Stimulated activated naive CD8-positive, alpha-beta T cell treated with anti-CD3 and anti-CD28 coated beads, Interleukin-15, Interleukin-2, amounts not matched to agents 100 U/mL and 50 U/mL, for 24 hours (primary cell): ENCODE measurements at regions not wholly inside any gene's neighbourhood (a gene's known extent, or its start where the extent isn't known, plus 50 kb on each side); places are given as distances from the start of the nearest gene placed in this dataset.
"Not testable (repeated sequence)": the region's sequence is repeated elsewhere in the genome, so short reads cannot be mapped to it uniquely, and the experiment has no call there.

Source experiments
- ATAC-seq: fragments of 150-1000 bp; cut with Tn5 transposase; one replicate; pipeline ENCODE4 v1.10.0; 2021
- DNase-seq: peaks from one replicate; pipeline ENCODE4 v3.0.0; 2021

DNA sequence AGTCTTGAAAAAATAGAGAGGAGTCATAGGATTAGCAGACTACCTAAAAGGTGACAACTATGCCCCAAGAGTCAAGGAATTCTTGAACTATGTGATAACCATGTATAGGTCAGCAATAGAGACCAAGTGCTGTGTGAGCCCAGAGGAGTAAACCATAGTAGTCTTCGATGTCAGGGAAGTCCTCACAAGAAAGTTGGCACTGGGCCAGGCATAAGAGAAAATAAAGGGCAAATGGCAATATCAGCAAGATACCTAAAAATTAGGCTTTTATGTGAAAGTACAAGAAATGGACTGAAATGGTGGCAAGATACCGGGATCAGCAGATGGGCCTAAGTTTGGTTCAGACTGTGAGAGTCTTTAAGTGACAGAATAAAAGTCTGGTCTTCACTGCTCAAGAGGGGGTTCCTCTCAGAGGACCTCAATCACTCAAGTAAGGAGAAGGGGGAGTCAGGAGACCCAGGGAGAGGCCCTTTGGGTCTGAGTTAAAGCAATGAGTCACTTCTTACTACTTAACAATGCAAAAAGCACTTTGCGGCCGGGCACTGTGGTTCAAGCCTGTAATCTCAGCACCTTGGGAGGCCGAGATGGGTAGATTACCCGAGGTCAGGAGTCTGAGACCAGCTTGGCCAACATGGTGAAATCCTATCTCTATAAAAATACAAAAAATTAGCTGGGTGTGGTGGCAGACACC, 95.0 kb downstream of the TEX35 start:
- peak; percentile 24 for ATAC-seq
- DNase-seq = no peak

DNA sequence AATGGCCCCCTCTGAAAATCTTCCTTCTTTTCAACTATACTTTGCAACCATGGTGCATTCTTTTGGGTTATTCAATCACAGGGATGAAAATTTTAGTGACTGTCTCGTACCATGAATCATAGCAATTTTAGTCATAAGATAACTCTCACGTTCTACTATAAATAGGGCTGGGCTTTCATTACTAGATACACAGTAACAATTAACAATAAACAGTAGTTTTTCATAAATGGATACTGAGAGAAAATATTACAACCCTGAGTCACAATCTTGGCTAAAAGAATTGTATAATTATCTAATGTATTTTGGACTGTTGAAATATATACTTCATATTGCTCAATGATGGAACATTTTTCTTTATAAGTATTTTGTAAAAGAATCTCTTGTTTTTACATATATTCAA, 96.1 kb downstream of the TEX35 start:
- no peak for ATAC-seq
- no peak for DNase-seq

DNA sequence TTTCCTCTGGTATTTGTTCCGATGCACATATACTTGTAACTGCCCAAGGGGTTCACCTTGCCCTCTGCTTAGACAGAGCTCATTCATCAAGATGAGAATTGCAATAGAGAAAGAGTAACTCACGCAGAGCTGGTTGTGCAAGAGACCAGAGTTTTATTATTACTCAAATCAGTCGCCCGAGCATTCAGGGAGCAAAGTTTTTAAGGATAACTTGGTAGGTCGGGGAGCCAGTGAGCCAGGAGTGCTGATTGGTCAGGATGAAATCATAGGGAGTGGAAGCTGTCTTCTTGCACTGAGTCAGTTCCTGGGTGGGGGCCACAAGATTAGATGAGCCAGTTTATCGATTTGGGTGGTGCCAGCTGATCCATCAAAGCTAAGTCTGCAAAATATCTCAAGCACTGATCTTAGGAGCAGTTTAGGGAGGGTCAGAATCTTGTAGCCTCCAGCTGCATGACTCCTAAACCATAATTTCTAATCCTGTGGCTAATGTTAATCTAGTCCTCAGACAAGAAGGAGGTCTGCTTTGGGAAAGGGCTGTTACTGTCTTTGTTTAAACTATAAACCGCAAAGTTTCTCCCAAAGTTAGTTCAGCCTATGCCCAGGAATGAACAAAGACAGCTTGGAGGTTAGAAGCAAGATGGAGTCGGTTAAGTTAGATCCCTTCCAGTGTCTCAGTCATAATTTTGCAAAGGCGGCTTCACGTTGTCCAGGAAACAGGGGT, 97.9 kb downstream of the TEX35 start:
- not testable (repeated sequence) for DNase-seq, ATAC-seq

DNA sequence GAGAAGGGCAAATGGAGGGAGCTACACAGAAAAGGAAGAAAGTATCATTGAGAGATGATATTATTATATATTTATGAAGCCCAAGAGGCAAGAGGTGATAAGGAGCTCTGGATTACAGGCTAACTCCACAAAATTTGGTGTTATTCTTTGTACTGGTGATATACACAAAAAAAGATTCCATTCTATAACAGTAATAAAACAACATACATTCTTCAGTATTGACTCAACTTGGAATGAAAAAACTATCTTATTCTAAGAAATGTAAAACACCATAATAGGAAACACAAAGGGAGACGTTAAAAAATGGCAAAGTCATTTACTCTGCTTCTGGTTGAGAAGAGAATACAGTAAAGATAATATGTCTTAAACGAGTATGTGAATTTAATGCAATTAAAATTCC, 99.4 kb downstream of the TEX35 start:
- ATAC-seq = no peak
- no peak for DNase-seq

DNA sequence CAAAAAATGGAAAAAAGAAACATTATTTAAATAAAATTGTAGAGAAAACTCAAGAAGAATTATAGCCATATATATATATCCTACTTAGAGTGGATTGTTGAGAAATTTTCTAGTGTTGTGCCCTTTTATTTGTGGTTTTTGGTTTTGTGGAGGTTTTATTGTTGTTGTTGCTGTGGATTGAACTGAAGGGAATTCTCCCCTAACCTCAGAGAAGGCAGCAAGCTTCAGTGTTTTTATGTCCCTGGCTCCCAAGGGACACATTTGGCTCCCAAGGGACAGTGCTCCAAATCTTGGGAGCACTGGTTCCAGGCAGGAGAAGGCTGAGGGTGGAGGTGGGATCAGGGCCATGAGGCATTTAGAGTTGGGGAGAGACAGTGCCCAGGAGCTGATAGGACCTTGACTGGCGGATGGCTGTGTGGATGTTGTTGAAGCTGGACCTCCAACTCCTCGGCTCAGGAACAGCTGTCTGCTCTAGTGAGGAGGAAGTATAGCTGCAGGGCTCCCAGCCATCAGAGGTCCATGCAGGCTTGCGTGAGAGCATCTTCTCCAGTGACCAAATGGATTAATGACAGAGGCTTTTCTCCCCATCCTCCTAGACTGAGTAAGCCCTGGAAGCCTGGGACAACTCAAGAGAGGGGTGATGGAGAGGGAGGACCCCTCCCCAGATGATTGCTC, 100.5 kb downstream of the TEX35 start:
- ATAC-seq = no peak
- no peak for DNase-seq

DNA sequence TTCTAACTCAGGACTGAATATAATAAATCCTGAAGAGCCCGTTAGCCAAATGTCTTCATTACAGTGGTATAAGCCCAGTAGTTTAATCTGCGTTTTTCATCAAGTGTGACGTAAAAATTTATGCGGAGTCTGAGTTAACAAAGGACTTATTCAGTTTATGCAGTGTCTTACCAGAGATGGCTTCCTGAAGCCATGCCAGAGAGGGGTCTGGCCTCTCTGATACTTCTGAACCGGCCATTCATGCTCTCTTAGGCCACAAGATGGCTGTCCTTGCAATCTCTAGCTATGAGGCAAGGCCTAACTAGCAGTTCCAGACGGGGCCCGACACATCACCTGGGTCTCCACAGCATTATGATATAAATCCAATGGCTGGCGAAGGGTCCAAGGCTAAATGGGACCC, 101.4 kb downstream of the TEX35 start:
- DNase-seq (no peak), ATAC-seq (no peak)

DNA sequence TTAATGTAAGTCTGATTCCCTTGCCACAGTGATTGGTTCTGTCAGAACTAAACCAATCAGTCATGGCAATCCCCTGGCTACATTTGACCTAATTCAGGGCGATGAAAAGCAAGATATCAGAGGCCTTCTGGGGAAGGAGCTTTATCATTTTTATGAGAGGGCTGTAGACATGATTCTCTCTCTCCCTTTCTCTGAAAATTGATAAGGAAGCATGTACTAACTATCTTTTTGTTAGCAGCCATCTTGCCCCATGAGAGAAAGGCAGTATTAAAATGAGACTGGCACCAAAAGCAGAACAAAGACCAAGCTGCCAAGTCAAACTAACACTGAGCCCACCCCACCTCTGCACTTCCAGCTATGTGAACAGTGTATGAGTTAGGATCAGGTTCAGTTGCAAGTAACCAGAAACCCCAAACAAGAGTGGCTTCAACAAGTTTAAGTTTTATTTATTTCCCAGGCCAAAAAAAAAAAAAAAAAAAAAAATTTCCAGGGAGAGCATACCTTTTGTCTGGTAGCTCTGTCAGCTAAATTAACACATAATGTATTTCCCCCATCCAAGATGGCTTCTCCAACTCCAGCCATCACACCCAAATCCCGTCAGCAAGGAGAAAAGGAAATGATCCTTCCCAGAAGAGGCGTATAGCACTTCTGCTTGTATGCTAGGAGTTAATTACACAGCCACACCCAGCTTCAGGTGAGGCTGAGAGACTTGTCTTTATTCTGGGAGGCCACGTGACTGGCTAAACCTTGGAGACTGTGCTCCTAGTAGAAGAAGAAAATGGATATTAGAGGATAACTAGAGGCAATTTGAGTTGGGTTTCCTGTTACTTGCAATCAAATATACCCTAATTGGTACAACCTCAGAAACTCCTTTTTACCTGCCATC, 105.8 kb upstream of the RALGPS2 start:
- ATAC-seq (no peak), DNase-seq (no peak)

DNA sequence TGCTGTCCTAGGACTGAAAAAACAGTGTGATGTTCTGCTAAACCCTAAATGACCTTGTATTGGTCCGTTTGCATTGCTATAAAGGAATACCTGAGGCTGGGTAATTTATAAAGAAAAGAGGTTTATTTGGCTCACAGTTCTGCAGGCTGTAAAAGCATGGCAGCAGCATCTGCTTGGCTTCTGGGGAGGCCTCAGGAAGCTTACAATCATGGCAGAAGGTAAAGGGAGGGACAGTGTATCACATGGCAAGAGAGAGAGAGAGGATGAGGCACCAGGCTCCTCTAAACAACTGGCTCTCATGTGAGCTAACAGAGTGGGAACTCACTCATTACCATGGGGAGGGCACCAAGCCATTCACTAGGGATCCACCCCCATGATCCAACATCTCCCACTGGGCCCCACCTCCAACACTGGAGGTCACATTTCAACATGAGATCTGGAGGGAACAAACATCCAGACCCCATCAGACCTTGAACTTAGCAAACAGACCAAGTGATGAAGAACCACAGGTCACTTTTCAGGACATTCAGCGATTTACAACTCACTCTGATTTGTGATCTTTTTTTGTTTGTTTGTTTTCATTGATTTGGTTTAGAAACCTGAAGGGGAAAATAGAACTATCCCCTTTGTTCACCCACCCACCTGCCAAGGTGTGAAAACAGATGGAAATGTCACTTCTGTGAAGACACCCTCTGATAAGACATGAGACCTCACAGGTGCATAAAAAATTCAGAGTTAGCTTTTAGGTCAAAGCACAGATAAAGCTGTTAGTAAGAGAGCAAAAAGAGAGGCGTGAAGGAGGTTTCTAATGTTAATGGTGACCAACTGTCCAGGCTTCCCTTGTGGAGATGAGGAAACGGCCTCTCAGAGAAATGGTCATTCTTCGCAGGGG, 104.2 kb upstream of the RALGPS2 start:
- no peak for DNase-seq
- no peak for ATAC-seq

DNA sequence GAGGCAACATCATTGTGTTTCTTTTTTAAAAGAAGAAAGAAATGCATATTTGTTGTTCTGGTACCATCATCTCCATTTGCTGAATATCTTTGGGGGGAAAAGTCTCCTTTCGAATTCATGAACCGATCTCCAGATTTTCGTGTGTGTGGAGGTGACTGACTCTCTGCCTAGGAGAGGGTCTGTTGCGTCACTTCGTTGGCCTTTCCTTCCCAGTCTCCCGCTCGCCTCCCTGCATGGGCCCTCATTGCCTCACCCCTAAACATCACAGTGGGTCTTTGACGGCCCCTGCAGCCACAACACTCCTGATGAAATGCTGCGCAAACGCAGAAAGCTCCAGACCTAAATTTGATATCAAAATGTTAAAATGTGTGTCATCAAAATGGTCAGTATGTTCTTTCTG, 103.2 kb upstream of the RALGPS2 start:
- DNase-seq (no peak), ATAC-seq (no peak)

DNA sequence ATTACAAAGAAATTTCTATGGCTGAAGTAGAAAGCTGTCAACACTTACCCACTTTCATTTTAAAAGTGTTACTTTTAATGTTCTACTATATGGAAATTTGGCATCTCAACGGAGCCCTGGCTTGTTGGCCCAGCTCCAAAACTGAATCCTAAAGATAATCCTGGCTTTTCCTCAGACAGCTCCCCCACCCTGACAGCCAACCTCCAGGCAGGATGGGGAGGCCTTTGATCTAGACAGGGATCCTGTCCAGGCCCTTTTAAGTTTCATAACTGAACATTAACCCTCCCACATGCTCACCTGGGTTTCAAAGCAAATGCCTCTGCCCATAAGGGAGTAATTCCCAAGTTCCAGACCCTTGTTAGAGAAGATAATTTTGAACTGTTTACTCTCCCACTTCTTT, 99.3 kb upstream of the RALGPS2 start:
- no peak for DNase-seq
- no peak for ATAC-seq

DNA sequence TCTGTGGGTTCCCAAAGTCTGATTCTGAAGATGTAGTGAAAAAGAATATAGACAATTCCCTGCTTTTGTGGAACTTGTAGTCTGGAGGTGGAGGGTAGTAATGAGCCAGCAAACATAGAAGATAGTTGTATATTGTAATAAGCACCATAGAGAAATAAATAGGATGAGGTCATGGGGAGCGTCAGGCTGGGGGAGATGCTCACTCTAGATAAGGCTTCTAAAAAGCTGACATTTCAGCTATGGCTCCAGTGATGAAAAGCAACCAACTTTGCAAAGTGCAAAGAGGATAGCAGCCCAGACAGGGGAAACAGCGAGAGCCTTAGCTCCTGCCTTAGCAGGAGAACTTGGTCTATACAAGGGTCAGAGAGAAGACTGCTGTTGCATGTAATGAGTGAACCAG, 98.0 kb upstream of the RALGPS2 start:
- ATAC-seq = no peak
- DNase-seq = no peak

DNA sequence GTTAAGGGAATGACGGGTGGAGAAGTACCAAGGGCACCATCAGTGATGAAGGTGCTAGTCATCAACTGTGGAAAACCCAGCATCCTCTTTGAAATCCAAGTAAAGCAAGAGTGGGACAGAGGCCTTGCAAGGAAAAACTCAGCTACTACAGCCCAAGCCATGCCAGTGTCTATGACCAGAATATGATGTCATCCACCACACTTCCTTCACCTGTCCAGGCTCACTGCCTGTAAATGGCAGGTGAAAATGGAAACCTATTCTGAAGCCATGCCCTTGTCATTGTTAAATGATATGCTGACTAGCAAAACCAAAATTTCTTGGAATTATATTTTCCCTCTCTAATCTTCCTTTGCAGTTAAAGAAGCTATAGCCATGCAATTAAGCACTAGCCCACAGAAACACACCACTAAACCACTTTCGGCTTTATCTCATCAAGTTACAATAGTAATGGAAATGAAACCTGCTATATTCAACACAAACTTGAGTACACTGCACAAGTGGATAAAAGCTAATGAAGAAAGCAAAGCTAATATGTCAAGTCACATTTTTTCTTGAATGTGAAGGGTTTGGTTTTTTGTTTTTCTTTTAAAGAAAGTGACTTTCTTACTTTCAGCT, 96.3 kb upstream of the RALGPS2 start:
- ATAC-seq (no peak), DNase-seq (no peak)

DNA sequence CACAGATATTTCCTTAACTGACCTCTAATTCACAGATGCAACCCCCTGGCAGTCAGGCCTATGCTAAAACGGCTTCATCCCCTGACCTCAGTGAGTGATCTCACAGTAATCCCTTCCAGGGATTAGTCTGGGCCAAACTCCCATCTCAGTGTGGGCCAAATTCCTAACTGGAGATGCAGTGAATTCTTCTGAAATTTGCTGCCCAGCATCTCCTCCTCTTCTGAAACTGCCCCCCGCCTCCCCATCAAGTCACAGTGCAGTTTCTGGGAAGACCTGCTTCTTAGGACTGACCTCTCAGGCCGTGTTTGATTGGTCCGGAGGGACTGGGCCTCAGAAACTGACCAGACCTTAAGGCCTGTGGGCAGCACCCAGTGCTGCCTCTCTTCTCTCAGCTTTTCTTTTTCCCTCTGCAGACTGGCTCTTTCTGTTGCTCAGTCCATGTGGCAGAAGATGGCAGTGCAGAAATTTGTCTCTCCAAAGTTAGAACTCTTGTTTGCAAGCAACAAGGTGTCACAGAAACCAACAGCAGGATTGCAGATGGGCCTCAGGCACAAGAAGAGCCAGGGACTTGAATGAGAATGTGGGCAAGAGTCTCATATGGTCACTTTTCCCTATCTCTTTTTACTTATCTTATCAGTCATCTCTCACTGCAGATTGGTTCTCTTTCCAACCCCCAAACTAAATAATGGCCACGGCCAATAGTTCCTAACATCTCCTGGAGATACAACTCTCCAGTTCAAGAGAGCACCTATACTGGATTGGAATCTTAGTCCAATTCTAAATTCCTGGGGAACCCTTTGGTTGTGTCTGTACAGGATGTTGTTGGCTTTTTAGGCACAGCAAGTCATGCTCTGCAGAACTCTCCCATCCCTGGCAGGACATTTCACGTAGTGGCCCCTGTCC, 95.5 kb upstream of the RALGPS2 start:
- DNase-seq (no peak), ATAC-seq (no peak)

DNA sequence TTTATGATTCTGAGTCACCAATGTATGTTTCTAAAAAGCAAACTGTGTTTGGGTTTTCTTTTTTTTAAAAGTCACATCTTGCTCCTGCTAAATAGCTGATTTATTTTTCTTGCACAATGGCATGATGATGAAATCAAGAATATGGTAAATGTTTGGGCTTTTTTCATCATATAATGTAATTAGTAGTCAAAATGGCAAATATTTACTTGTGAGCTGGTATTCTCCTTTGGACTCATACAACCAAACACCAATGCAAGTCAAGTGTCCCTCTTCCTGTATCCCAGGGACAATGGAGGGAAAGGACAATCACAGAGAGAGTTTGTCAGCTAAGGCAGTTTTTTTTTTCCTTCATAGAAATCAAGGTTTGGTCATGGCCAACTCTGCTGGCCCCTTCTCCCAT, 94.6 kb upstream of the RALGPS2 start:
- DNase-seq = no peak
- no peak for ATAC-seq

DNA sequence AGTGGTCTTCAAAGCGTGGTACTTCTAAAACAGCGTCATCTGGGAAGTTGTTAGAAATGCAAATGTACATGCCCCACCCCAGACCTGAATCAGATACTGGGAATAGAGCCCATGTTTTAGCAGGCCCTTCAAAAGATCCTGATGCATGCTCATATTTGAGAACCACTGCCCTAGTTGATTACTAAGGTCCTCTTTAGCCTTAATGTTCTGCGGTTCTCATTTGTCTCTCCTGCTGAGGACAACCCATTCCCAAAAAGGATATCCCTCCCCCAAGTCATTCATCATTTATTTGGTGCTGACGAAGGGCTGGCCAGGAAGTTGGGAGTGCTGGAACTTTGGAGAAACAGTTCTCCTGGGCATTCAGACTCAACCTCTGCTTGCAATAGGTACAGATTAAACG, 92.4 kb upstream of the RALGPS2 start:
- DNase-seq (no peak), ATAC-seq (no peak)

DNA sequence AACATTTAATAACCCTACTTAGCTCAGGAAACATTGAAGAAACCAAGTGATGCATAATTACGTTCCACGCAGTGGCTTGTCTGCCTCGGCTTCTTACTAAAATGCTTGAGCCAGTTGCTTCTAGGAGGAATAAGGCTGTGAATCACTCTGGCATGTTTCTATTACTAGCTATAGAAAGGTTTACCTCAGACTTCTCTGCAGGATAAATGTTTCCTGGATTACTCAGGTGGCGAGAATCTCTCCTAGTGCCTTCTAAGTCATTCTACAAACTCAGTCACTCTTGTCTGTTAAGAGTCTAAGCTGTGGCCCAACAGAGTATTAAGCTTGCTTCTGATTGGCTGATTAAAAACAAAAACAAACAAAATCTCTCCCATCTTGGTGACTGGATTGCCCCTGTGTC, 92.0 kb upstream of the RALGPS2 start:
- DNase-seq (no peak), ATAC-seq (no peak)

DNA sequence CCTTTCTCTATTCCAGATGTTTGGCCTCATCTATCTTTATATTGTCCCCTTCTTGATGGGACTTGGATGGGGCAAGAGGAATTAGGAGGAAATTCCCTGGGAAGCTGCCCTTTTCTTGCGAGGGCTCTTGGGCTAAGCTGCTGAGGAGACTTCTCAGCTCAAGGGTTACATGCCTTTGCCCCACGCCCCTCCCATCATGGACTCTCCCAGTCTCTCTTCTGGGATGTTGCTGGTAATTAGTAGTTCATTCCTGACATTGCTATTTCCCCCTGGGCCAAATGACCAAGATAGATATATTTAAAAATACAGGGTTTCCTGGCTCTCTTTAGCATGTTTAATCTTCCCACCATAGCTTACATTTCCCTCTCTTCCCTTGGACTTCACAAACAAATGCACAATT, 90.6 kb upstream of the RALGPS2 start:
- DNase-seq (no peak), ATAC-seq (no peak)

DNA sequence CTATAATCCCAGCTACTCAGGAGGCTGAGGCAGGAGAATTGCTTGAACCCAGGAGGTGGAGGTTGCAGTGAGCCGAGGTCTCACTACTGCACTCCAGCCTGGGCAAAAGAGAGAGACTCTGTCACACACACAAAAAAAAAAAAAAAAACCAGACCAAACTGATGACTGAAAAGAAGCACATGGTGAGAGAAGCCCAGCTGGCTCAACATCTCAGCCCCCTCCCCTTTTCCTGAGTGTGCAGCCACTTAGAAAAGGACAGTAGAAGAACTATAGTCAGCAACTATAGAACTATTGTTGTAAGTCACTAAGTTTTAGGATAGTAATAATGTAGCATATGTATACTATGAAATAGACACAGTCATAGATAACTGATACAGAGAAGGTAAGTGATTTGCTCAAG, 87.2 kb upstream of the RALGPS2 start:
- DNase-seq = no peak
- ATAC-seq = no peak

DNA sequence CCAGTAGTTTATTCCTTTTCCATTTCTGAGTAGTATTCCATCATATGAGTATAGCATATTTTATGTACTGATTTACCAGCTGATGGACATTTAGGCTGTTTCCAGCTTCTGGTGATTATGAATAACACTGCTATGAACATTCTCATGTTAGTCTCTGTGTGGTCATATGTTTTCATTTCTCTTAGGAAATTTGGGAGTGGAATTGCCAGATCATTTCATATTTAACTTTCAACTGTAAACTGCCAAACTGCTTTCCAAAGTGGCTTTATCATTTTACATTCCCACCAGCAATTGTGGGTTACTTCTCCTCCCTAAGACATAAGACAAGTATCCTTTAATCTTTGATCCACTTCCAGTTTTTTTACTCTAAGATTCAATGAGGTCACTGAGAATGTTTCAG, 85.7 kb upstream of the RALGPS2 start:
- no peak for ATAC-seq
- no peak for DNase-seq

DNA sequence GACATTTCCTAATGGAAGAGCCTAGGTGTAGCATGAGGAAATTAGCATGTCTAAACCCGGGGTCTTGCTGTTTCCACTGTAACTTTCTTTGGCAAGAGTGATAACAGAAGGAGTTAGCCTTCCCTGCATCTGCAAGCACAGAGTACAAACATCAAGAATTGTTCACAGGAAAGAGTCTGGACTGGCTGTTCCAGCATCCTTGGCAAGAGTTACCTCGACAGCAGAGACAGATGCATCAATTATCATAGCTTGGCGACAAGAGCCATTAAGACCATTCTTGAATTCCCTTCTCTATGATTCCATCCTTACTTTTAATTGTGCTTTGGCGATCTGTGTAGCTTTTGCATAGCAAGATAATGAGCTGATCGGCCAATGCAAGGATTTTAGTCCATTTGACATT, 82.8 kb upstream of the RALGPS2 start:
- DNase-seq = no peak
- no peak for ATAC-seq
